Middle frontal gyrus (tissue), 1 donor: ENCODE measurements at regions not wholly inside any gene's neighbourhood (a gene's known extent, or its start where the extent isn't known, plus 50 kb on each side); places are given as distances from the start of the nearest gene placed in this dataset.
"Not testable (repeated sequence)": the region's sequence is repeated elsewhere in the genome, so short reads cannot be mapped to it uniquely, and the experiment has no call there.

Experiments used
- DNase-seq: peaks from one replicate; pipeline ENCODE4 v3.0.0-alpha.2; 2015; ENCODE audit warnings: low spot score; ENCODE audit errors: extremely low spot score

GRCh38 chr1:220942278-220942677 is 63.0 kb downstream of the HLX start:
- DNase-seq, result no peak

- not testable (repeated sequence) for DNase-seq
Observed at GRCh38 chr1:220942914-220943313, 63.7 kb downstream of the HLX start.

DNA sequence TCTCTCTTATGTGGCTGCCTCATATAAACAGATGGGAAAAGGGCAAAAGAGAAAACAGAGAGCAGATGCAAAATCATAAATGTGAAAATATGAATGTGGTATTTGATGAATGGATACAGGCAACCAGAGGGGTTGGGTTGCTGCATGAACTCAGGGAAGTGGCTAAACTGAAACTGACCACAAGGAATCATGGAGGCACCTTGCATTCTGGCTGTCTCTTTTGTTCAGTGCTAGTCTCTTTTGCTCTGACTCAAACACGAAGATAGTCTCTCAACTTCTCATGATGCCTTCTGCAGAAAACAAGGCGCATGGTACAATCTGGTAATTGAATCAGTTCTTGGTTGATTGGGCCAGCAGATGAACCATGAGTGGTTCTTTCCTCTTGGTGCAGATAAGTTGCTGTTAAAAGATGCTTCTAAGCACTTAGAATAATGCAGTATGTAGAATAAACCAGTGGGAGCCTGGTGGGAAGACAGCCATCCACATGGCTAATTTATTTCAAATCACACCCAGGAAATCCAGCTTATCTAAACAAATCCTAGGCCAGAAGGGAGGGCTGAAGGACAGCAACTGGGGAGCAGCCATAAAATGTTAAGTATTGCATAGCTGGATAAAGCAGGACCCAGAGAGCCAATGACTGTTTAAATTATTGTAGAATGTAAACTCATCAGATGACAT is 64.2 kb downstream of the HLX start:
- no peak for DNase-seq

DNA sequence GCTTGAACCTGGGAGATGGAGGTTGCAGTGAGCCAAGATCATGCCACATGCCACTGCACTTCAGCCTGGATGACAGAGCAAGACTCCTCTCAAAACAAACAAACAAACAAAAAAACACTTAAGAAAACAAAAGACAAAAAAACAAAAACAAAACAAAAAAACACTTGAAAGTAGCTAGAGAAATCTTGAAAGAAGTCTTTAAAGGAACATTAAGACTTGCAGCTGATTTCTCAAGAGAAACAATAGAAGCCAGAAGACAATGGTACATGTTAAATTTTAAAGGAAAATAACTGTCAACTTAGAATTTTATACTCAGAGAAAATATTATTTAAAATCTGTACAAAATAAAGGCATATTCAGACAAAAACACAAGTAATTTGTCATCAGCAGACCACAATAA is 71.3 kb downstream of the HLX start:
- no peak for DNase-seq

DNA sequence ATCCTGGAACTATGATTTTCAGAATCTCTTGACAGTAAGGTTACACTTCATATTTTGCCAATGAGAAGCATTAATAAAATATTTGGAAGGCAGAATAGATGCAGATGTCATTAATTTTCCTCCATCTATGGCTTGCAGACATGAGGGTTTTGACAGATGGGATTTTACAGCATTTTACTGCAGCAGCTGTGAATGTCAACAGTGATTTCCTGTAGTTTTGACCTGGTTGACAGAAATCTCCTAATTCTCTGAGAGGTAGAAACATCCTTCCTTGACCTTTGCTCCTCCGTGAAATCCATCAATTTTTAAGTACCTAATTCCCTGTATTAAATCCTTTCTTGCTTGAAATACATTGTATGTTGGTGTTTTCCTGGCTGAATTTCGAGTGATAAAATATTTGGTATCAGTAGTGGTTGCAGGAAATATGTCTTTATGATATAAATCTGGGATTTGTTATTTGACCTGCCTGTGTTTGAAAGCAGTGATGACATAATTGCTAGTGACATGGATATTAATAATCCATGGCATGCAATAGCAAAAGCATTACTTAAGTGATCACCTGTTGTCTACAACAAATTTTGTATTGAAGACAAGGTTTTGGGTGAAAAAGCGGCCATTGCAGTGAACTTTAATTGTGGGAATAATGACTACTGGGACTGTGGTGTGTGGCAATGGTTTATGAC is 73.9 kb downstream of the HLX start:
- DNase-seq, result no peak

DNA sequence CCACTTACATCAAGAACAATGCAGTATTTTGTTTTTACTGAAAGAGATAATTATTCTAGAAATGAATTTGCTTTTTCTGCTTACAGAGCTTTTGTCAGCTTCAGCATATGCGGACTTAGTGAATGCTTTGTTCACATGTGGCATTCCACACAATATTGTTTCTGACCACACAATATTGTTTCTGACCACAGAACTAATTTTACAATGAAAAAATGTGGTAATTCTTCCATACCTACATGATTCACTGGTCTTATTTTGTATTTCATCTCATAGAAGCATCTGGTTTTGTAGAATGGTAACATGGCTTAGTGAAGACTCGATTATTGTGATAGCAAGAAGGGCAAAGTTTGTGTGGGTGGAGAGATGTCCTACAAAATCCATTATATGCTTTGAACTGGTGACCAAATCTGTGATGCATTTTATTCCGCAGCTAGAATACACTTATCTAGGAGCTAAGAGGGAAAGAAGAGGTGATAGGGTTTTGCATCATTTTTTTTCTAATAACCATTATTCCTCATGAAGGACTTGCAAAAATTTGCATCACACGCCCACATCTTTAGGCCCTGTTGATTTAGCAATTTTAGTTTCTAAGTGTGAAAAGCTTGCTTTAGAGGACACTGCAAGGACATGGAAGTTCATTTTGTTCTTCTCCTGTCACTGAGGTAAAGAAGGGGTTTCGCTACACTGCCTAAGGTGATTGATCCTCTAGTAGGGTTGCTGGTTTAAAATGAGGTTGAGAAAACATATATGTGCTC is 75.3 kb downstream of the HLX start:
- DNase-seq, result no peak

GRCh38 chr1:220955116-220955515 is 75.9 kb downstream of the HLX start:
- DNase-seq, result no peak

DNA sequence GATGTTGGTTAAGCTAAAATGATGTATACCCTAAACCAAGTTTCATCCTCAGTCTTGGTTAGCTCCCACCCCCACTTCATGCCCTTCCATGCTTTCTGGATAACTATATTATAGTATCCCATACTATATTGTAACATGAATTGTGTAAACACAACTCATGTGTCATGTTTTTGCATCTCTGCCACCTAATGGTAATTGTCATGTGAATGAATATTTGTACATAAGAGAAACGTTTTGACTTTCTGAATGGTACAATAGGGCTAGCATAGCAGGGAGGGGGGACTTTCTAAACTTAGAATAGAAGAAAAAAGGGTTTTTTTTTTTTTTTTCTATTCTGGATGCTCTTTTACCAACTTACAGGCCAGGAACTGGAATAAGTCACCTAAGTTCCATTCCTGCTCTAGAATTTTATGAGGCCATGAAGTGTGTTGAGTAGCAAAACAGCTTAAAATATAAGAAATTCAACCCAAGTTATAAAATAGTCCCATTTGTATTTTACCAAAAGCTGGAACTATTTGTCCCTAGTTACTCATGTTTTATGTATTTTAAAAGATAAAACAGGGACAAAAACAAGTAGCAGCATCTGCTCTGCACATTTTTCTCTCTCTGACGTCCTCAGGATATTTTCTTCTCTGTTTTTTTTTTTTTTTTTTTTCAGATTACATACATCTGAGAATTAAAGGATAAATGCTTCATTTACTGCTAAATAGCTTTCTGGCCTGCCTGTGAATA is 77.4 kb downstream of the HLX start:
- no peak for DNase-seq

DNA sequence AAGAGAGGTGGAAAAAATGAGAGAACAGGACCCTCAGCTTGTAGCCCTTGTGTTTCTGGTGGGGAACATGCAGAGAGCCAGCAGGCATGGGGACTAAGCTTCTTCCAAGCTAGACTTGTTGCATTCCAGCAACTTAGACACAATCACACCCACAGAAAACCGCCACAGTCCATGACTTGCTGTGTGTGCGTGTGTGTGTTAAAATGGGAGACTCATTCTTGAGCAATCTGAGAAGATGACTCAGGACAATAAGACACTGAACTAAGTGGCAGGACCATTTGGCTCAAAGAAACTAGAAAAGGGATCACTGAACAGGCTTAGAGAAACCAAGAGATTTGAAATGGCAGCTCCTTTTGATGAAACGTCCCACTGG is 78.0 kb downstream of the HLX start:
- no peak for DNase-seq

DNA sequence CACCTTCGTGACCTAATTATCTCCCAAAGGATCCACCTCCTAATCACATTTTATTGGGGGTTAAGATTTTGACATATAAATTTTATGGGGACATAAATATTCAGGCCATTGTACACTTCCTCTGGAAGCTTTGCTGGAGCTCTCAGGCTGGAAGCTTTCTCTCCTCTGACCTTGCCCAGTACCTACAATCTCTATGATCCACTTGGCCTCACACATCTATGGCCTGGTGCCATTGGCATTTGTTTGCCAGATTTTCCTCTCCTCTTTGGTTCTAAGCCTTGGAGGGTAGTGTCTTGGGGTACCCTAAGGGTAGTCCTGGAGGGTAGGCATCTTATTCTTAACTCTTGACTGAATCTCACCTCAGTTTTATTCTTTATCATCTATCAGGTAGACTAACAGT is 79.0 kb downstream of the HLX start:
- no peak for DNase-seq

DNA sequence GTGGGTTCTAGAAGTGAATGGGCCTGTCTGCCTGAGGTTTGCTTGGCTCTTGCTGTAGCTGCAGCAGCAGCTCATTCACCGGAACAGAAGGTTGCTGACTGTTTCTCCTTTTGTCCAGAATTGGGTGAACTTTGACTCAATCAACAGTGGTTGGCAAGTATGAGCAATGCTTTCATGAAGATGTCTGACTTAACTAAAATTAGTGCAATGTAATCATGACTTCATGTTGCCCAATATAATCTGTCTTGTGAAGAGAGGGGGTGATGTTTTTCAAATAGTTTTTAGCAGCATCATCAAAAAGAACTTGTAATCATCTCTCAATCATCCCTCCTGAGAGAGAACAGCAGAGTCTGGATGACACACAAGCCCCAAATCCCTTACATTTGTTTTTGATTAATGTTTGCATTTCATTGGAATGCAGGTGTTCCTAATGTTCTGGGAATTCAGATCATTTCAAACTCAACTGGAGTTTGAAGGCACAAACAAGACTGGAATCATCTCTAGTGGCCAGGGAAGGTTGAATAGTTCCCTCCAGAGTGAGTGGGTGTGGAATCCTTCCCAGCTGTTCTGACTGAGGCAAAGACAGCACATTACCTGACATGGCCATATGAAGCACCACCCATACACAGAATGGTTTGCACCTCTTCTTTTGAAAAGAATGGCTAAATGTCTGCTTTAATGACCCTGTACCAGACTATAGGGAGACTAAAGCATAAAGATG is 82.9 kb downstream of the HLX start:
- no peak for DNase-seq

- no peak for DNase-seq
Observed at GRCh38 chr1:220966041-220966440, 86.8 kb downstream of the HLX start.

DNA sequence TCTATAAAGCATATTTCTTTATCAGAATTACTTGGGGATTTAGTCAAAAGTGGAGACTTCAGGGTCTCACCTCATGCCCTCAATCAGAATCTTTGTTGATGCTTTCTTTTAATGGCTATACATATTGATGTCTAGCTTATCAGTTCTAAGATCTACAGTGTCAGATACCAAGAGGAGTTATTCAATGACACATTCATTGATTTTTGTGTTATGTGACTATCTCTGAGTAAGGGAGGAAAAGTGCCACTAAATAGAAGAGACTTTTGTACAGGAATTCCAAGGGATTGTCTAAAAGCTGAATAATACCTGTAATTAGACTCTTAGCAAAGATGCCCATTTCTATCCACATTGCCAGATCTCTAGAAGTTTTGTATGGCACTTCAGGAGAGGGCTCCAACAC is 87.2 kb downstream of the HLX start:
- DNase-seq, result no peak

GRCh38 chr1:220966881-220967611 is 87.8 kb downstream of the HLX start:
- DNase-seq, result no peak

DNA sequence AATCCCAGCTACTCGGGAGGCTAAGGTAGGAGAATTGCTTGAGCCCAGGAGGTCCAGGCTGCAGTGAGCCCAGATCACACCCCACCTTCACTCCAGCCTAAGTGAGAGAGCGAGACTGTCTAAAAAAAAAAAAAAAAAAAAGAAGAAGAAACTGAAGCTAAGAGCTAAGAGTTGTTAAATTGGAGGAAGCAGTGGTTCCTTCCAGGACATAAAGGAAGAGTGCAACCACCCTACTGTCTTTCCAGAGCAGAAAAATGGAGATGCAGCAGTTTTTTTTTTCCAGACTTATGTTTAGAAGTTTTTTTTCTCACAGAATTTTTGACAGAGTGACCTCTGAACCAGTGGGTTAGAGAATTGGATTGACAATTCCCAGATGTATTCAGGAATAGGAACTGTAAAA is 88.7 kb downstream of the HLX start:
- no peak for DNase-seq

DNA sequence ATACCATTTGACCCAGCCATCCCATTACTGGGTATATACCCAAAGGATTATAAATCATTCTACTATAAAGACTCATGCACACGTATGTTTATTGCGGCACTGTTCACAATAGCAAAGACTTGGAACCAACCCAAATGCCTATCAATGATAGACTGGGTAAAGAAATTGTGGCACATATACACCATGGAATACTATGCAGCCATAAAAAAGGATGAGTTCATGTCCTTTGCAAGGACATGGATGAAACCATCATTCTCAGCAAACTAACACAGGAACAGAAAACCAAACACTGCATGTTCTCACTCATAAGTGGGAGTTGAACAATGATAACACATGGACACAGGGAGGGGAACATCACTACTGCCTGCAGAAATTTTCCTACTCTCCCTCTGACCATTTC is 90.0 kb downstream of the HLX start:
- DNase-seq, result not testable (repeated sequence)

- no peak for DNase-seq
Observed at GRCh38 chr1:220970311-220970710, 91.1 kb downstream of the HLX start.

GRCh38 chr1:220971221-220971620 is 92.0 kb downstream of the HLX start:
- DNase-seq, result no peak

DNA sequence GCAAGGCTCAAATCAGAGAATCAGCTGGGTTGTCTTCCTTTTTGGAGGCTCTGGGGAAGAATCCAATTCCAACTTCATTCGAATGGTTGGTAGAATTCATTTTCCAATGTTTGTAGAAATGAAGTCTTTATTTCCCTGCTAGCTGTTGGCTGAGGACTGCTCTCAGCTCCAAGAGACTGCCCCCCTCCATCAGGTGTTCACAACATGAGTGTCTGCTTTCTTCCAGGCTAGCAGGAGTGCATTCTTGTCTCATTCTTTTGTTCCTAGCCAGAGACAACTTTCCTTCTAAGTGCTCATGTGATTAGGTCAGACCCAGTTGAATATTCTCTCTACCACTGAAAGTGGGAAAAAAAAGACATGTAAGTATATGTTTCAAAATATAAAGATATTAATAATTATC is 95.2 kb downstream of the HLX start:
- DNase-seq, result no peak

DNA sequence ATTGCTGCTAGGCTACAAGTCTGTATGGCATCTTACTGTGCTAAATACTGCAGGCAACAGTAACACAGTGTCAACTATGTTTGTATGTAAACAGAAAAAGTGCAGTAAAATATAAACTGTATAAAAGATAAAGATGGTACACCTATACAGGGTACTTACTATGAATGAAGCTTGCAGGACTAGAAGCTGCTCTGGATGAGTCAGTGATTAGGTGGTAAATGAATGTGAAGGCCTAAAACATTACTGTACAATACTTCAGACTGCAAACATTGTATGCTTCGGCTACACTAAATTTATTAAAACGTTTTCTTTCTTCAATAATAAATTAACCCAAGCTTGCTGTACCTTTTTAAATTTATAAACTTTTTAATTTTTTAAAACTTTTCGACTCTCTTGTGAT is 97.1 kb downstream of the HLX start:
- no peak for DNase-seq

GRCh38 chr1:220979371-220979770 is 100.1 kb downstream of the HLX start:
- no peak for DNase-seq
